Psoas muscle (tissue), 7 donors: ENCODE measurements at regions not wholly inside any gene's neighbourhood (a gene's known extent, or its start where the extent isn't known, plus 50 kb on each side); places are given as distances from the start of the nearest gene placed in this dataset.

Experiments used
- ATAC-seq, 4 donors: fragments of 200-7000 bp; cut with Tn5 transposase; one replicate each; pipeline ENCODE4 v1.9.1; 2020; ENCODE audit warnings: moderate library complexity in 3 of 4, mild to moderate bottlenecking in 2 of 4
- DNase-seq, 2 donors: peaks; one replicate each; pipeline ENCODE4 v3.0.0-alpha.2; 2020
- H3K27ac ChIP-seq: fragments of 200-600 bp; one replicate; pipeline ENCODE4 v1.8.0; 2022
- H3K27me3 ChIP-seq, 3 donors: fragments of 200-600 bp in 1 of 3; one replicate each; pipeline versions ENCODE4 v1.6.1 to v1.8.0; 2013 to 2022; ENCODE audit warnings: low read length in 2 of 3, mild to moderate bottlenecking in 2 of 3, moderate library complexity in 1 of 3; ENCODE audit not compliant: insufficient read depth in 3 of 3
- H3K36me3 ChIP-seq, 2 donors: fragments of 200-600 bp in 1 of 2; one replicate each; pipeline versions ENCODE4 v1.6.1 to v1.8.0; 2013 to 2022; ENCODE audit warnings: low read depth in 1 of 2, mild to moderate bottlenecking in 1 of 2, moderate library complexity in 1 of 2; ENCODE audit not compliant: insufficient read depth in 1 of 2
- H3K4me1 ChIP-seq: fragments of 200-600 bp; one replicate; pipeline ENCODE4 v1.8.0; 2022
- H3K4me3 ChIP-seq: fragments of 200-600 bp; one replicate; pipeline ENCODE4 v1.8.0; 2022; ENCODE audit warnings: mild to moderate bottlenecking
- H3K9me3 ChIP-seq: fragments of 200-600 bp; one replicate; pipeline ENCODE4 v1.8.0; 2022
- WGBS, 3 donors: extraction: QIAGEN DNeasy Blood & Tissue Kit; methylation state at CpG; one replicate each; pipeline versions ENCODE4 v1.1.6 to v1.1.7; 2013; 5-methylcytosine and 5-hydroxymethylcytosine counted together
- intact Hi-C, 2 donors: fragments of 100-400 bp; cut with DNase I; formaldehyde crosslinking; loops; one replicate each; pipeline versions ENCODE4 v1.11.0 to v1.14.2; 2022
- TF ChIP-seq, protein P1 (sequence below): fragments of 200-600 bp; IDR thresholded peaks from one replicate; pipeline ENCODE4 v1.8.0; 2022; ENCODE audit warnings: antibody characterized with exemption
- donor health status: healthy with polysubstance abuse.
- donor health status: DM: no; HTN: no; CAD: no; lungs with moderate emphysema.
- donor health status: Bipolar disorder and iron deficiency.
- donor health status: healthy.
- donor health status: DM: yes; HTN: yes; CAD: no.
- donor health status: DM: no; HTN: no; CAD: no.
- donor health status: DM: yes; HTN: yes; CAD: no.

DNA sequence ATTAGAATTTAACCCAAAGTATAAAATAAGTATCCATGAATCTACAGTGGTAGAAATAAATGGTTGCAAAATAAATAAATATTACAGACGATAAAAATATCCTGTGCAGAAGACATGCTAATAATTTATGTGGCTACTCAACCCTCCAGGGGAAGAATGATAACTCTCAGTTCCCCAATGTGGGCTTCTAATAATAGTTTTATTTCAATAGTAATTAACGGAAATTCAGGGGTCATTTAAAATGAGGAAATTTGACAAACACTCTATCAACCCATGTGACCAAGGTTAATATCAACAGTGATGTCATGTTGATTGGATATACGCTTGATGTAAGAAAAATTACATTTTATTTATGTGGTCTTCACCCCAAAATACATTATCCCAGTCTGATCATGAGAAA lies 1082.6 kb upstream of the LRRTM3 start:
- intact Hi-C loops, result no loop called here
- DNase-seq (no peak), ATAC-seq (no peak)
- Histone ChIP-seq H3K36me3 (no peaks in the 10 kb centered on the region), H3K27ac (no peak overlapping the region), H3K27me3 (no peaks in the 10 kb centered on the region), H3K9me3 (no peaks in the 10 kb centered on the region), H3K4me1 (no peaks in the 10 kb centered on the region), H3K4me3 (no peak overlapping the region)
- TF ChIP-seq, protein P1, sequence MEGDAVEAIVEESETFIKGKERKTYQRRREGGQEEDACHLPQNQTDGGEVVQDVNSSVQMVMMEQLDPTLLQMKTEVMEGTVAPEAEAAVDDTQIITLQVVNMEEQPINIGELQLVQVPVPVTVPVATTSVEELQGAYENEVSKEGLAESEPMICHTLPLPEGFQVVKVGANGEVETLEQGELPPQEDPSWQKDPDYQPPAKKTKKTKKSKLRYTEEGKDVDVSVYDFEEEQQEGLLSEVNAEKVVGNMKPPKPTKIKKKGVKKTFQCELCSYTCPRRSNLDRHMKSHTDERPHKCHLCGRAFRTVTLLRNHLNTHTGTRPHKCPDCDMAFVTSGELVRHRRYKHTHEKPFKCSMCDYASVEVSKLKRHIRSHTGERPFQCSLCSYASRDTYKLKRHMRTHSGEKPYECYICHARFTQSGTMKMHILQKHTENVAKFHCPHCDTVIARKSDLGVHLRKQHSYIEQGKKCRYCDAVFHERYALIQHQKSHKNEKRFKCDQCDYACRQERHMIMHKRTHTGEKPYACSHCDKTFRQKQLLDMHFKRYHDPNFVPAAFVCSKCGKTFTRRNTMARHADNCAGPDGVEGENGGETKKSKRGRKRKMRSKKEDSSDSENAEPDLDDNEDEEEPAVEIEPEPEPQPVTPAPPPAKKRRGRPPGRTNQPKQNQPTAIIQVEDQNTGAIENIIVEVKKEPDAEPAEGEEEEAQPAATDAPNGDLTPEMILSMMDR, result no peak
- 69 to 91% (median 87%) methylated on average over 3 of the region's 3 CpGs for WGBS, 3 donors

DNA sequence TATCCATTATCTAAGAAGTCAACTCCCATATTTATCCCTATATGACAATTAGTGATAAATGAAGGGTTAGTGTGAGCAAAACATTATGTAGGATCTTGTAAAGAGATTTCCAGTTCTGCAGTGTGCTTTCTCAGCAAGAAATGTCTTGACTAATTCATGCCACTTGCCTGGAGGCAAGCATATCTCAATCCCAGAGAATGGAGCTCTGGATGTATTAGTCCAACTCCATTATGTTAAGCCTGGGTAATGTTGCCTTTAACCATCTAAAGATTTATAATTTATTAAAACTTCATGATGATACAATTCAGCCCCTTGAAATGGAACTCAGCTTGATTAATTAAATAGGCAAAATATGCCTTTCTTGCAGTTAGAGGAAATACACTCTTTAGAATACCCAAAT lies 1079.9 kb upstream of the LRRTM3 start:
- no peaks in the 10 kb centered on the region for H3K36me3 ChIP-seq
- H3K9me3 ChIP-seq, result no peaks in the 10 kb centered on the region
- intact Hi-C loops, result no loop called here
- H3K27me3 ChIP-seq, result no peaks in the 10 kb centered on the region
- no peak overlapping the region for H3K27ac ChIP-seq
- H3K4me1 ChIP-seq, result no peaks in the 10 kb centered on the region
- DNase-seq (no peak), ATAC-seq (no peak)
- H3K4me3 ChIP-seq, result no peak overlapping the region
- TF ChIP-seq, protein P1, result no peak

DNA sequence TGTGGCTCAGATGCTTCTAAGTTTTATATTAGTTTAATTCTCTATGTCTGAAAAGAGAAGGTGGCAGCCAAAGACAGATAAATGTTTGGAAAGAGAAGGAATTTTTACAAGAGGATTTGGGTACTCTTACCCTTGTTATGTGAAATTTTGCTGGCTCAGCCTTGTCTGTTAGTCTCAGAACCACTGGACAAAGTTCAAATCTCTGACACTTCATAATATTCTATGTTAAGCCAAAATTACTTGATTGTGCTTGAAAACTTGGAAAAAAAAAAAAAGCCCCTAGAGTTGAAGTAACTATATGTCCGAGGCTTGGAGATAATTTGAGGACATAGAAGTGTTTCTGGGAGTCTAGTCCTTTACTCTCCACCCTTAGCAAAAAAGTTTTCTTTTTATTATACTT lies 1079.3 kb upstream of the LRRTM3 start:
- no peaks in the 10 kb centered on the region for H3K4me1 ChIP-seq
- H3K9me3 ChIP-seq, result no peaks in the 10 kb centered on the region
- no peak overlapping the region for H3K4me3 ChIP-seq
- H3K27me3 ChIP-seq, result no peaks in the 10 kb centered on the region
- 25 to 38% (median 34%) methylated on average over 1 of the region's 1 CpG for WGBS, 3 donors
- H3K27ac ChIP-seq, result no peak overlapping the region
- DNase-seq (no peak), ATAC-seq (no peak)
- intact Hi-C loops, result no loop called here
- TF ChIP-seq, protein P1, result no peak
- no peaks in the 10 kb centered on the region for H3K36me3 ChIP-seq

DNA sequence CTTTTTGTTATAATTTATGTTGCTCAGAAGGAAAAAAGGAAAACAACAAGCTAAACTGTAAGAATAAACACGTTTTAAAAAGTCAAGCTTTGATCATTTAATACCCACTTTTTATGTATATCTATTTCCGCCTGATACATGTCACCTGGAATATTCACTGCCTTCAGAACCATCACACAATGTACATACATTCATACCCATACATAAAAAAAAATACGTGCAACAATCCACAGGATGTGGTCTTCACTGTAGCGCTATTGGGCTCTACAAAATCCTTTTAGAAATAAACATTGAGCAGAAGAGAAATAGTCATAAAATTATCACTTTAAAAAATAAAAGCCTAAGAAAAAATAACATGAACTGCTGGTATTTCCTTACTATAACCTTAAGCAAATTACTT lies 1078.9 kb upstream of the LRRTM3 start:
- Histone ChIP-seq H3K27ac (no peak overlapping the region), H3K36me3 (no peaks in the 10 kb centered on the region), H3K9me3 (no peaks in the 10 kb centered on the region), H3K27me3 (no peaks in the 10 kb centered on the region), H3K4me3 (no peak overlapping the region), H3K4me1 (no peaks in the 10 kb centered on the region)
- DNase-seq (no peak), ATAC-seq (no peak)
- intact Hi-C loops, result no loop called here
- TF ChIP-seq, protein P1, result no peak
- WGBS, 3 donors, result 56 to 68% (median 65%) methylated on average over 4 of the region's 4 CpGs

DNA sequence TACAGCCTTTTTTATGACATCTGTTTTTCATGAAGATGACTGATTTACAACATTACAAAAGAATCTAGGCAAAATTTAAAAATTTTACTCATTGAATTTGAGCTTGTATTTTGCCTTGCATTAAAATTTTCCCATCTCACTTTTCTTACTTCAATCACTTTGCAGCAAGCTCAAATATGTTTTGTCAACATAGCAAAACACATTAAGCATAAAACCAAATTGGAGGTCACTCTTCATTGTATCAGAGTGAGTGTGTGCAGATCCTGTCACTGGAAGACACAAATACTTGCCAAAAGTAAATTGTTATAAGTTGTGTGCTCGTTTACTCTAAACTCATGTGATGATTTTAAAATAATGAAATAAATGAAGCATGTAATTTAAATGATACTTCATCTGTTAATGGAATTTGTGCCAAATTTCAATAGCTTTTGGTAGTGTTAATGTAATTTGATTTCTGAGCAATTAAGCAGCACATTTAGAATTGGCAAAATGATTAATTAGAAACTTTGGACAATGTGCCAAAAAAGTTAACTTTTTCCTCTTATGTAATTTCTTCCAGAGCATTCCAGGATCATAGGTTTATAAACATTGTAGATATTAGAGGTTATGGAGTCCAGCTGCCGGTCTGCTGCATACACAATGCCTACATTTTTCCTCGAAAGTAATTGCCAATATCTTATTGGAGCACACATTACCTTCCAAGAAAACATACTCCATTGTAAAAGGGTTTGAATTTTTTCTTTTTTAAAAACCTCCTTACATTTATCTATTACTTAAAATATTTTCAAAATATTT lies 1078.2 kb upstream of the LRRTM3 start:
- H3K27ac ChIP-seq, result no peak overlapping the region
- no peaks in the 10 kb centered on the region for H3K27me3 ChIP-seq
- ATAC-seq (no peak), DNase-seq (no peak)
- H3K4me3 ChIP-seq, result no peak overlapping the region
- no peaks in the 10 kb centered on the region for H3K4me1 ChIP-seq
- H3K36me3 ChIP-seq, result no peaks in the 10 kb centered on the region
- no peaks in the 10 kb centered on the region for H3K9me3 ChIP-seq
- TF ChIP-seq, protein P1, result no peak
- intact Hi-C loops, result no loop called here
- WGBS, 3 donors, result 45 to 55% (median 50%) methylated on average over 3 of the region's 3 CpGs
